Gastroesophageal sphincter (tissue), 3 donors: ENCODE measurements at regions not wholly inside any gene's neighbourhood (a gene's known extent, or its start where the extent isn't known, plus 50 kb on each side); places are given as distances from the start of the nearest gene placed in this dataset.

Experiments used
- CTCF ChIP-seq, 4 experiments: fragments of 200-600 bp in 2 of 4; fragments of 450-650 bp in 2 of 4; sonication (generic) in 1 of 4; IDR thresholded peaks; one replicate each; pipeline ENCODE4 v1.5.1; 2017 to 2019; ENCODE audit warnings: antibody characterized with exemption in 4 of 4, mild to moderate bottlenecking in 2 of 4, moderate library complexity in 2 of 4
- EP300 ChIP-seq: sonication (generic); formaldehyde crosslinking; IDR thresholded peaks from one replicate; pipeline ENCODE4 v1.6.1; 2017; ENCODE audit warnings: antibody characterized with exemption, mild to moderate bottlenecking
- POLR2A ChIP-seq, 2 donors: fragments of 450-650 bp; IDR thresholded peaks; one replicate each; pipeline ENCODE4 v1.6.1; 2017; ENCODE audit warnings: antibody characterized with exemption in 2 of 2, mild to moderate bottlenecking in 2 of 2, moderate library complexity in 1 of 2
- POLR2AphosphoS5 ChIP-seq: sonication (generic); formaldehyde crosslinking; IDR thresholded peaks from one replicate; pipeline ENCODE4 v1.6.1; 2017; ENCODE audit warnings: antibody characterized with exemption

- TF ChIP-seq CTCF (IDR thresholded peaks at IDR 0.05) (no peak), POLR2AphosphoS5 (no peak), POLR2A (IDR thresholded peaks at IDR 0.05) (no peak), EP300 (no peak)
Measured at GRCh38 chr4:151486168-151486567, 77.2 kb downstream of the FHIP1A start.
